GM12878 (cell line): ENCODE measurements at regions not wholly inside any gene's neighbourhood (a gene's known extent, or its start where the extent isn't known, plus 50 kb on each side); places are given as distances from the start of the nearest gene placed in this dataset.

ENCODE experiments used
- POLR2A ChIP-seq: IDR thresholded peaks from 2 replicates; pipeline ENCODE4 v1.6.1; 2011; ENCODE audit warnings: low read depth, mild to moderate bottlenecking, low read length
- POLR2AphosphoS5 ChIP-seq: IDR thresholded peaks from 2 replicates; pipeline ENCODE4 v1.6.1; 2011; ENCODE audit warnings: mild to moderate bottlenecking, low read length, inconsistent platforms
- SP1 ChIP-seq: IDR thresholded peaks from one replicate; pipeline ENCODE4 v1.6.1; 2011; ENCODE audit warnings: low read depth, low read length
- TAF1 ChIP-seq: IDR thresholded peaks from 2 replicates; pipeline ENCODE4 v1.6.1; 2011; ENCODE audit warnings: mild to moderate bottlenecking, low read depth, low read length, borderline replicate concordance
- TCF7 ChIP-seq: IDR thresholded peaks from 2 replicates; pipeline ENCODE4 v1.6.1; 2014; ENCODE audit warnings: antibody characterized with exemption, borderline replicate concordance

DNA sequence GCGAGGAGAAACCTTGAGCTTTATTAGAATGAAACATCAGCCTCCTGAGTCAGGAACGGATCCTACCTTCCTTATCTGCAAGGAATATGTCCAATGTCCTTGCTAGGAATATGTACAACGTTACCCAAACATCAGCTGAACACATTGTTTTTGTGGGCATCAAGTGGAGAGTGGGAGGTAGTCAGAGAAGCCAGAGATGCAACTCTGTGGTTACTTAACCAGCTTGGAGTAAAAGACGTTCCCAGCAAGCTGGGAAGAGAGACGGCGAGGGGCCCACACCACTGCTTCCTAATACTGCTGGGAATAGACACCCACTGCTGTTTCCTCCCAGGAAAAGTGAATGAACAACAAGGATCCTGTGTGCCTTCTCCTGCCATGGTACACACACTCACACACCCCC is 64.3 kb downstream of the PABIR2 start:
- TF ChIP-seq TAF1, result no peak
- TF ChIP-seq POLR2AphosphoS5, result no peak
- no peak for TF ChIP-seq POLR2A
- no peak for TF ChIP-seq TCF7
- no peak for TF ChIP-seq SP1
